ENCODE measurements at regions not wholly inside any gene's neighbourhood (a gene's known extent, or its start where the extent isn't known, plus 50 kb on each side); places are given as distances from the start of the nearest gene placed in this dataset.

GRCh38 chr12:13870255-13870654, 111.1 kb downstream of the GRIN2B start:
- peaks cover 5% of the 10 kb centered on the region for H3K27me3 ChIP-seq (ENCODE audit: insufficient read depth, poor library complexity, severe bottlenecking)
- no peak for TF ChIP-seq SPI1 (IDR thresholded peaks at IDR 0.05; ENCODE audit: borderline replicate concordance, low read depth)
- no peak overlapping the region for H3K27ac ChIP-seq (replicated peaks)
- DNase-seq (ENCODE audit: low read depth in 1 of 2, low spot score in 1 of 2): no peak
- H3K4me3 ChIP-seq (replicated peaks; ENCODE audit: insufficient read depth, low read length): no peak overlapping the region

DNA sequence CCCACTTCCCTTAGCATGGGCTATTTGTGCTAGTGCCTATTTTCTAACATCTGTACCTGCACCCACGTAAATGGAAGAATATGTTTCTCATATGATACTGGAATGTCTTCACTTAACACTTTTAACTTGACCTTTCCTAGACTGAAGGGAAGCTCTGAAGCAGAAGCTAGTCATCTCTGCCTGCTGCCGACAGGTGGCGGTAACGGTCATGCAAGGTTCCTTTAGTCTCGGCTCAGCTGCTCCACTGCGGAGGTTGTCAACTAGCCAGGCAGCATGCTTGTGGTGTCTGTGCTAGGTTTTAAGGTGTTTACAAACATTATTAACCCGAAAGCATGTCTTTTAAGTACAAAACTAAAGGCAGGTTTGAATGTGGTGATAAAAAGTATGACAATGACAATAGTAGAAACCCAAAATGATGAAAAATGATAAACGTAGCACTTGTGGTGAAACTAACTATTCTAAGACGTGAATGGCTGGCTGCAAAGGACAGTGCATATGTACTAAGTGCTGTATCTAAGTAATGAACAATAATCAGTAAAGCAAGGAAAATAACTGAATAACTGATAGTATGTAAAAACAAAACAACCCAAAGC, 117.2 kb downstream of the GRIN2B start:
- Histone ChIP-seq H3K27ac (replicated peaks) (no peak overlapping the region), H3K4me3 (replicated peaks; ENCODE audit: insufficient read depth, low read length) (no peak overlapping the region), H3K27me3 (ENCODE audit: insufficient read depth, poor library complexity, severe bottlenecking) (peaks cover 5% of the 10 kb centered on the region)
- TF ChIP-seq, protein P1, sequence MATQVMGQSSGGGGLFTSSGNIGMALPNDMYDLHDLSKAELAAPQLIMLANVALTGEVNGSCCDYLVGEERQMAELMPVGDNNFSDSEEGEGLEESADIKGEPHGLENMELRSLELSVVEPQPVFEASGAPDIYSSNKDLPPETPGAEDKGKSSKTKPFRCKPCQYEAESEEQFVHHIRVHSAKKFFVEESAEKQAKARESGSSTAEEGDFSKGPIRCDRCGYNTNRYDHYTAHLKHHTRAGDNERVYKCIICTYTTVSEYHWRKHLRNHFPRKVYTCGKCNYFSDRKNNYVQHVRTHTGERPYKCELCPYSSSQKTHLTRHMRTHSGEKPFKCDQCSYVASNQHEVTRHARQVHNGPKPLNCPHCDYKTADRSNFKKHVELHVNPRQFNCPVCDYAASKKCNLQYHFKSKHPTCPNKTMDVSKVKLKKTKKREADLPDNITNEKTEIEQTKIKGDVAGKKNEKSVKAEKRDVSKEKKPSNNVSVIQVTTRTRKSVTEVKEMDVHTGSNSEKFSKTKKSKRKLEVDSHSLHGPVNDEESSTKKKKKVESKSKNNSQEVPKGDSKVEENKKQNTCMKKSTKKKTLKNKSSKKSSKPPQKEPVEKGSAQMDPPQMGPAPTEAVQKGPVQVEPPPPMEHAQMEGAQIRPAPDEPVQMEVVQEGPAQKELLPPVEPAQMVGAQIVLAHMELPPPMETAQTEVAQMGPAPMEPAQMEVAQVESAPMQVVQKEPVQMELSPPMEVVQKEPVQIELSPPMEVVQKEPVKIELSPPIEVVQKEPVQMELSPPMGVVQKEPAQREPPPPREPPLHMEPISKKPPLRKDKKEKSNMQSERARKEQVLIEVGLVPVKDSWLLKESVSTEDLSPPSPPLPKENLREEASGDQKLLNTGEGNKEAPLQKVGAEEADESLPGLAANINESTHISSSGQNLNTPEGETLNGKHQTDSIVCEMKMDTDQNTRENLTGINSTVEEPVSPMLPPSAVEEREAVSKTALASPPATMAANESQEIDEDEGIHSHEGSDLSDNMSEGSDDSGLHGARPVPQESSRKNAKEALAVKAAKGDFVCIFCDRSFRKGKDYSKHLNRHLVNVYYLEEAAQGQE (IDR thresholded peaks at IDR 0.05; ENCODE audit: insufficient replicate concordance, low read depth): no peak
- TF ChIP-seq, protein P2, sequence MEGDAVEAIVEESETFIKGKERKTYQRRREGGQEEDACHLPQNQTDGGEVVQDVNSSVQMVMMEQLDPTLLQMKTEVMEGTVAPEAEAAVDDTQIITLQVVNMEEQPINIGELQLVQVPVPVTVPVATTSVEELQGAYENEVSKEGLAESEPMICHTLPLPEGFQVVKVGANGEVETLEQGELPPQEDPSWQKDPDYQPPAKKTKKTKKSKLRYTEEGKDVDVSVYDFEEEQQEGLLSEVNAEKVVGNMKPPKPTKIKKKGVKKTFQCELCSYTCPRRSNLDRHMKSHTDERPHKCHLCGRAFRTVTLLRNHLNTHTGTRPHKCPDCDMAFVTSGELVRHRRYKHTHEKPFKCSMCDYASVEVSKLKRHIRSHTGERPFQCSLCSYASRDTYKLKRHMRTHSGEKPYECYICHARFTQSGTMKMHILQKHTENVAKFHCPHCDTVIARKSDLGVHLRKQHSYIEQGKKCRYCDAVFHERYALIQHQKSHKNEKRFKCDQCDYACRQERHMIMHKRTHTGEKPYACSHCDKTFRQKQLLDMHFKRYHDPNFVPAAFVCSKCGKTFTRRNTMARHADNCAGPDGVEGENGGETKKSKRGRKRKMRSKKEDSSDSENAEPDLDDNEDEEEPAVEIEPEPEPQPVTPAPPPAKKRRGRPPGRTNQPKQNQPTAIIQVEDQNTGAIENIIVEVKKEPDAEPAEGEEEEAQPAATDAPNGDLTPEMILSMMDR (IDR thresholded peaks at IDR 0.05; ENCODE audit: insufficient read depth, low read length): peak; percentile 97
- peak; percentile 37 to 53 for DNase-seq (ENCODE audit: low read depth in 1 of 2, low spot score in 1 of 2)

DNA sequence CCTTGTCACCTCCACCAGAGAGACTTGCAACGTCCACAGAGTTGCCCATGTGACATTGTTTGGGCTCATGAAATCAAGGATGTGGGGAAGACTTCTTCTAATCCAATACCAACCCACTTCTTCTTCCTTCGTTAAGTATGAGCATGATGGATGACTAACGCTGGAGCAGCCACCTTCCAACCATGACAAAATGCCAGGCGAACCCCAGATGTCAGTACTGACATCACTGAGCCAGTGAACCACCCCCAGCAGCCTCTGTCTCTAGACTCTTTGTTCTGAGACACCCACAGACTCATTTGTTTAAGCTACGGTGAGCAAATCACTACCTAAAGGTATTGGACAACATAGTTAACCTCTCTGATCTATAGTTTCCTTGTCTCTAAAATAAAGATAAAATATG, 123.7 kb downstream of the GRIN2B start:
- Histone ChIP-seq H3K4me3 (replicated peaks; ENCODE audit: insufficient read depth, low read length) (no peak overlapping the region), H3K27me3 (ENCODE audit: insufficient read depth, poor library complexity, severe bottlenecking) (no peaks in the 10 kb centered on the region), H3K27ac (replicated peaks) (no peak overlapping the region)
- no peak for DNase-seq (ENCODE audit: low read depth in 1 of 2, low spot score in 1 of 2)
- TF ChIP-seq POLR2AphosphoS5 (IDR thresholded peaks at IDR 0.05; ENCODE audit: low read depth): no peak
- TF ChIP-seq, protein P2 (IDR thresholded peaks at IDR 0.05; ENCODE audit: insufficient read depth, low read length): no peak

GRCh38 chr12:13853471-13853870, 127.9 kb downstream of the GRIN2B start:
- Histone ChIP-seq H3K27ac (replicated peaks) (no peak overlapping the region), H3K27me3 (ENCODE audit: insufficient read depth, poor library complexity, severe bottlenecking) (no peaks in the 10 kb centered on the region), H3K4me3 (replicated peaks; ENCODE audit: insufficient read depth, low read length) (no peak overlapping the region)
- TF ChIP-seq, protein P1 (IDR thresholded peaks at IDR 0.05; ENCODE audit: insufficient replicate concordance, low read depth): no peak
- no peak for TF ChIP-seq GABPA (IDR thresholded peaks at IDR 0.05; ENCODE audit: low read depth)
- no peak for TF ChIP-seq POLR2AphosphoS5 (IDR thresholded peaks at IDR 0.05; ENCODE audit: low read depth)
- TF ChIP-seq, protein P2 (IDR thresholded peaks at IDR 0.05; ENCODE audit: insufficient read depth, low read length): no peak
- no peak for TF ChIP-seq SPI1 (IDR thresholded peaks at IDR 0.05; ENCODE audit: borderline replicate concordance, low read depth)
- no peak for DNase-seq (ENCODE audit: low read depth in 1 of 2, low spot score in 1 of 2)
